ENCODE measurements at regions not wholly inside any gene's neighbourhood (a gene's known extent, or its start where the extent isn't known, plus 50 kb on each side); places are given as distances from the start of the nearest gene placed in this dataset.

DNA sequence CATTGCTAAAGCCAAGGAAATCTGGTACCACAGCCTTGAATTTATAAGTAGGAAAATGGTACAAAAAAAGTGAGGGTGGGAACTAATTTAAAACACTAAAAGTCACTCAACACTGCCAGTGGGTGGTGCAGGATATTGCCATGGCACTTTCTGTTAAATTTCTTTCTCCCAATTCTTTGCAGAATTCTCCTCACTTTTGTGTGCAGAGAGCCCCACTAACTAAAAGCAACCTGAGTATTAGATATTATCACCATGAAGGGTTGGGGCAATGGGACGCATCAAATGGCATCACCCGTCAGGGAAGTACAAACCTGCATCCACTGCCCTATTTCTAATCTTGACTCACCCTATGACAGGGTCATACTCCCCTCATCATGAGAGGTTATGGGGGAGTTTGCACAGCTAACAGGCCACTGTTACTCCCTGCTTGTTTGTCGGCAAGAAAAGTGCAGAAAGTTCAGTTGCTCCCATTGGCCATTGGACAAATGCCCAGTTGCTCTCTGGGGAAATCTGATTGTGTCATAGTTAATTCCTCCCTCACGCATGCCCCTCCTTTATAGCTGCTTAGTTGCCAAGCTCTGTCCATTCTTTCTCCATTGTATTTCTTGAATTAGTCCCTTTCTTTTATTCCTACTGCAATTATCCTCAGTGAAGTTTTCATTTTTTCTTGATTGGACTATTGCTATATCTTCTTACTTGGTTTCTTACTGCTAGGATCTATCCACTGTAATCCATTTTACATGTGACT is 93.8 kb upstream of the BLID start:
- Histone ChIP-seq H3F3A (ENCODE audit: low read depth) (no peaks in the 10 kb centered on the region), H4K20me1 (ENCODE audit: insufficient read depth, low read length, poor library complexity, severe bottlenecking) (no peaks in the 10 kb centered on the region), H3K36me3 (ENCODE audit: insufficient read depth, low read length) (no peaks in the 10 kb centered on the region)

DNA sequence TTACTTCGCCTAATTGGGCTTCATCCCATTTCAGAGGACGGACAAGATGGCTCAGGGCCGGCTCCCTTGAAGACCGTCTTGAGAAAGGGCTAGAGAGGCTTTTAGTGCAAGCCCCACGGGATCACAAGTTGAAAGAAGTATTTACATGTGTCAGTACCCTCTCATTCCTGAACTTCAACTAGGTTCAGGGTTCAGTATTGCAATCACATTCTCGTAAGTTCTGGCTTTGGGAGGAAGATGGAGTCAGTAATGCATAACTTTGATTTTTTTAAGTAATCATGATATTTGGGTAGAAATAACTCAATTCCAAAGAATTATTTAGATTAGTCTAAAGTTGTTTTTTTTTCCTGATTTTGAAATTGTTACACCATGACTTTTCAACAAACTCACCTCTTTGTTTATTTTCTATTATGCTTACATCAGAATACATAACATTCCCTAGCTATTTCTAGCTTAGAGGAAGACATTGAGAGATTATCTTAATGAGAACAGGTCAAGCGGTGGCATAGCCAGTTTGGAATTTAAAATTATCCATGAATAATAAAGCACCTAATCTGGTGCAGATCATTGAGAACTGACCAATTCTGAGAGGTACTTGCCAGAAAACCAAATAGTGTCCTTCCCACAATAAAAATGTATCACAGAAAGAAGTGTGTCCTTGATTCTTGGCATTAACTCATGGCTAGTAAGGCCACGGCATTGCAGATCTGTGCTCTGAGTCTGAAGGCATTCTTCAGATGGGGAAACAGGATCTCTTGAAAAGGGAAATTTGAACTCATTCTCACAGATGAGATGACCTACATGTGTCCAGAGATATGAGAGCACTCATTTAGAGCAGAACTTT is 92.1 kb upstream of the BLID start:
- Histone ChIP-seq H3K27me3 (ENCODE audit: insufficient read depth, low read length, poor library complexity, severe bottlenecking) (no peaks in the 10 kb centered on the region), H3K9me2 (replicated peaks; ENCODE audit: low read depth, low read length) (no peaks in the 10 kb centered on the region), H2AFZ (ENCODE audit: low read length) (no peak overlapping the region), H3K9me3 (ENCODE audit: insufficient read depth, low read depth, low read length) (no peaks in the 10 kb centered on the region), H3K9ac (ENCODE audit: low read depth, low read length, poor library complexity, severe bottlenecking) (no peak overlapping the region), H3K4me2 (ENCODE audit: low read depth, low read length, poor library complexity, severe bottlenecking) (no peak overlapping the region), H3K4me3 (ENCODE audit: low read length, poor library complexity, severe bottlenecking) (no peak overlapping the region), H3F3A (ENCODE audit: low read depth) (no peaks in the 10 kb centered on the region), H3K4me1 (ENCODE audit: insufficient read depth, low read length, poor library complexity, severe bottlenecking) (no peaks in the 10 kb centered on the region), H3K36me3 (ENCODE audit: insufficient read depth, low read length) (no peaks in the 10 kb centered on the region), H3K79me2 (ENCODE audit: insufficient read depth, low read length) (no peaks in the 10 kb centered on the region), H4K20me1 (ENCODE audit: insufficient read depth, low read length, poor library complexity, severe bottlenecking) (no peaks in the 10 kb centered on the region)
- TF ChIP-seq EZH2phosphoT487 (IDR thresholded peaks at IDR 0.05; ENCODE audit: borderline replicate concordance): no peak
- TF ChIP-seq, protein P1, sequence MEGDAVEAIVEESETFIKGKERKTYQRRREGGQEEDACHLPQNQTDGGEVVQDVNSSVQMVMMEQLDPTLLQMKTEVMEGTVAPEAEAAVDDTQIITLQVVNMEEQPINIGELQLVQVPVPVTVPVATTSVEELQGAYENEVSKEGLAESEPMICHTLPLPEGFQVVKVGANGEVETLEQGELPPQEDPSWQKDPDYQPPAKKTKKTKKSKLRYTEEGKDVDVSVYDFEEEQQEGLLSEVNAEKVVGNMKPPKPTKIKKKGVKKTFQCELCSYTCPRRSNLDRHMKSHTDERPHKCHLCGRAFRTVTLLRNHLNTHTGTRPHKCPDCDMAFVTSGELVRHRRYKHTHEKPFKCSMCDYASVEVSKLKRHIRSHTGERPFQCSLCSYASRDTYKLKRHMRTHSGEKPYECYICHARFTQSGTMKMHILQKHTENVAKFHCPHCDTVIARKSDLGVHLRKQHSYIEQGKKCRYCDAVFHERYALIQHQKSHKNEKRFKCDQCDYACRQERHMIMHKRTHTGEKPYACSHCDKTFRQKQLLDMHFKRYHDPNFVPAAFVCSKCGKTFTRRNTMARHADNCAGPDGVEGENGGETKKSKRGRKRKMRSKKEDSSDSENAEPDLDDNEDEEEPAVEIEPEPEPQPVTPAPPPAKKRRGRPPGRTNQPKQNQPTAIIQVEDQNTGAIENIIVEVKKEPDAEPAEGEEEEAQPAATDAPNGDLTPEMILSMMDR (conservative IDR thresholded peaks at IDR 0.05; ENCODE audit: low read length): no peak

More for the DNA sequence above, 93.8 kb upstream of the BLID start:
- H3K79me2 ChIP-seq (ENCODE audit: insufficient read depth, low read length): no peaks in the 10 kb centered on the region
- no peak overlapping the region for H2AFZ ChIP-seq (ENCODE audit: low read length)
- H3K9me2 ChIP-seq (replicated peaks; ENCODE audit: low read depth, low read length): no peaks in the 10 kb centered on the region
- H3K4me1 ChIP-seq (ENCODE audit: insufficient read depth, low read length, poor library complexity, severe bottlenecking): no peaks in the 10 kb centered on the region
- H3K9ac ChIP-seq (ENCODE audit: low read depth, low read length, poor library complexity, severe bottlenecking): no peak overlapping the region
- H3K4me3 ChIP-seq (ENCODE audit: low read length, poor library complexity, severe bottlenecking): no peak overlapping the region
- H3K4me2 ChIP-seq (ENCODE audit: low read depth, low read length, poor library complexity, severe bottlenecking): no peak overlapping the region
- no peaks in the 10 kb centered on the region for H3K27me3 ChIP-seq (ENCODE audit: insufficient read depth, low read length, poor library complexity, severe bottlenecking)
- H3K9me3 ChIP-seq (ENCODE audit: insufficient read depth, low read depth, low read length): no peaks in the 10 kb centered on the region
- no peak for TF ChIP-seq EZH2phosphoT487 (IDR thresholded peaks at IDR 0.05; ENCODE audit: borderline replicate concordance)
- TF ChIP-seq, protein P1 (conservative IDR thresholded peaks at IDR 0.05; ENCODE audit: low read length): no peak

DNA sequence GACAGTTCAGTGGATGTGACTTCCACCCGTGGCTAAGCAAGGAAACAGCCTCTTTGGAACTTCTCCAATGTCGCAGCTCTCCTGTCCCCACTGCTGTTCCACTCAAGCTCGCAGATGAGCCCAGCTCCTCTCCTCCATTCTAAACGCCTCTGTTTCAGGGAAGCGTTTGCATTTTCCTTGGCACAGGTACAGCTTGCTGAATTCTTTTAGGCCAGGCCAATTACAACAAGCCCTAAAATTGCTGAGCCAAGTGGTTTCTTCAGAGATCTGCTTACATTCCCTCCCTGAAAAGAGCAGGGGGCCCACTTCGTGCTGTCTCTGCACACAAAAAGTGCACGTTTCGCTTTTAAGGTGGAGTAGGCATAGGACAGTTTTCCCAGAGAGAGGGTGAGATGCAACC is 91.5 kb upstream of the BLID start:
- no peaks in the 10 kb centered on the region for H3K9me3 ChIP-seq (ENCODE audit: insufficient read depth, low read depth, low read length)
- H4K20me1 ChIP-seq (ENCODE audit: insufficient read depth, low read length, poor library complexity, severe bottlenecking): no peaks in the 10 kb centered on the region
- H3K4me1 ChIP-seq (ENCODE audit: insufficient read depth, low read length, poor library complexity, severe bottlenecking): no peaks in the 10 kb centered on the region
- H2AFZ ChIP-seq (ENCODE audit: low read length): no peak overlapping the region
- H3K79me2 ChIP-seq (ENCODE audit: insufficient read depth, low read length): no peaks in the 10 kb centered on the region
- H3K4me3 ChIP-seq (ENCODE audit: low read length, poor library complexity, severe bottlenecking): no peak overlapping the region
- no peak overlapping the region for H3K9ac ChIP-seq (ENCODE audit: low read depth, low read length, poor library complexity, severe bottlenecking)
- no peaks in the 10 kb centered on the region for H3K9me2 ChIP-seq (replicated peaks; ENCODE audit: low read depth, low read length)
- no peak overlapping the region for H3K4me2 ChIP-seq (ENCODE audit: low read depth, low read length, poor library complexity, severe bottlenecking)
- no peaks in the 10 kb centered on the region for H3F3A ChIP-seq (ENCODE audit: low read depth)
- H3K36me3 ChIP-seq (ENCODE audit: insufficient read depth, low read length): no peaks in the 10 kb centered on the region
- no peak for TF ChIP-seq EZH2phosphoT487 (IDR thresholded peaks at IDR 0.05; ENCODE audit: borderline replicate concordance)
- TF ChIP-seq, protein P1 (conservative IDR thresholded peaks at IDR 0.05; ENCODE audit: low read length): no peak
- H3K27me3 ChIP-seq (ENCODE audit: insufficient read depth, low read length, poor library complexity, severe bottlenecking): no peaks in the 10 kb centered on the region

Measured in Loucy (cell line).